Islet precursor cell (in vitro differentiated cells): ENCODE measurements at regions not wholly inside any gene's neighbourhood (a gene's known extent, or its start where the extent isn't known, plus 50 kb on each side); places are given as distances from the start of the nearest gene placed in this dataset.

ENCODE experiments used
- DNase-seq: peaks from one replicate; pipeline ENCODE4 v3.0.0-alpha.2; 2018

- no peak for DNase-seq
Observed at GRCh38 chr16:86018941-86019340, 120.0 kb downstream of the IRF8 start.

GRCh38 chr16:86019446-86020047, 120.6 kb downstream of the IRF8 start:
- DNase-seq: peak; percentile 47

GRCh38 chr16:86020971-86021370, 122.0 kb downstream of the IRF8 start:
- DNase-seq: peak; percentile 41

GRCh38 chr16:86022381-86022960, 123.5 kb downstream of the IRF8 start:
- DNase-seq: peak; percentile 44

GRCh38 chr16:86024210-86024609, 125.2 kb downstream of the IRF8 start:
- no peak for DNase-seq

GRCh38 chr16:86025706-86026105, 126.7 kb downstream of the IRF8 start:
- peak; percentile 54 for DNase-seq

- DNase-seq: peak; percentile 49
Observed at GRCh38 chr16:86026171-86026910, 127.4 kb downstream of the IRF8 start.

- DNase-seq: peak; percentile 53
Observed at GRCh38 chr16:86026916-86027315, 128.0 kb downstream of the IRF8 start.

GRCh38 chr16:86027373-86028126, 128.6 kb downstream of the IRF8 start:
- DNase-seq: peak; percentile 7

GRCh38 chr16:86029131-86029741, 130.3 kb downstream of the IRF8 start:
- peak; percentile 62 for DNase-seq

- no peak for DNase-seq
Observed at GRCh38 chr16:86030116-86030515, 131.2 kb downstream of the IRF8 start.

GRCh38 chr16:86031141-86031678, 132.2 kb downstream of the IRF8 start:
- DNase-seq: peak; percentile 23

- peak; percentile 52 for DNase-seq
Observed at GRCh38 chr16:86033016-86033474, 134.1 kb downstream of the IRF8 start.

- DNase-seq: peak; percentile 22
Observed at GRCh38 chr16:86033971-86034370, 135.0 kb downstream of the IRF8 start.

- DNase-seq: peak; percentile 50
Observed at GRCh38 chr16:86034421-86034919, 135.5 kb downstream of the IRF8 start.

GRCh38 chr16:86035906-86036305, 136.9 kb downstream of the IRF8 start:
- peak; percentile 35 for DNase-seq

- peak; percentile 47 for DNase-seq
Observed at GRCh38 chr16:86037999-86038925, 139.3 kb downstream of the IRF8 start.

GRCh38 chr16:86038926-86039310, 140.0 kb downstream of the IRF8 start:
- peak; percentile 38 for DNase-seq

GRCh38 chr16:86039606-86040005, 140.6 kb downstream of the IRF8 start:
- DNase-seq: no peak

- DNase-seq: no peak
Observed at GRCh38 chr16:86040496-86040895, 141.5 kb downstream of the IRF8 start.

- DNase-seq: no peak
Observed at GRCh38 chr16:86041215-86041614, 142.3 kb downstream of the IRF8 start.
